ENCODE measurements at regions not wholly inside any gene's neighbourhood (a gene's known extent, or its start where the extent isn't known, plus 50 kb on each side); places are given as distances from the start of the nearest gene placed in this dataset.
"Not testable (repeated sequence)": the region's sequence is repeated elsewhere in the genome, so short reads cannot be mapped to it uniquely, and the experiment has no call there.

GRCh38 chr6:15908871-15909270 lies 220.0 kb upstream of the MYLIP start:
- no peak for DNase-seq (ENCODE audit: low read depth)
- H3K4me3 ChIP-seq (ENCODE audit: control insufficient read depth, low read depth, low read length): no peak overlapping the region
- no peak for TF ChIP-seq CTCF (conservative IDR thresholded peaks at IDR 0.05; ENCODE audit: control insufficient read depth, insufficient read depth, low read depth, low read length)

- TF ChIP-seq CTCF (conservative IDR thresholded peaks at IDR 0.05; ENCODE audit: control insufficient read depth, insufficient read depth, low read depth, low read length): no peak
- DNase-seq (ENCODE audit: low read depth): no peak
- H3K4me3 ChIP-seq (ENCODE audit: control insufficient read depth, low read depth, low read length): no peak overlapping the region
Measured at GRCh38 chr6:15907914-15908518, 220.9 kb upstream of the MYLIP start.

GRCh38 chr6:15907220-15907913 lies 221.5 kb upstream of the MYLIP start:
- not testable (repeated sequence) for DNase-seq (ENCODE audit: low read depth); H3K4me3 ChIP-seq (ENCODE audit: control insufficient read depth, low read depth, low read length)

GRCh38 chr6:15906420-15907016 lies 222.4 kb upstream of the MYLIP start:
- TF ChIP-seq CTCF (conservative IDR thresholded peaks at IDR 0.05; ENCODE audit: control insufficient read depth, insufficient read depth, low read depth, low read length): no peak
- no peak for DNase-seq (ENCODE audit: low read depth)
- no peak overlapping the region for H3K4me3 ChIP-seq (ENCODE audit: control insufficient read depth, low read depth, low read length)

GRCh38 chr6:15905488-15906419 lies 223.1 kb upstream of the MYLIP start:
- no peak overlapping the region for H3K4me3 ChIP-seq (ENCODE audit: control insufficient read depth, low read depth, low read length)
- no peak for TF ChIP-seq CTCF (conservative IDR thresholded peaks at IDR 0.05; ENCODE audit: control insufficient read depth, insufficient read depth, low read depth, low read length)
- DNase-seq (ENCODE audit: low read depth): no peak

GRCh38 chr6:15904651-15905376 lies 224.1 kb upstream of the MYLIP start:
- H3K4me3 ChIP-seq (ENCODE audit: control insufficient read depth, low read depth, low read length): no peak overlapping the region
- TF ChIP-seq CTCF (conservative IDR thresholded peaks at IDR 0.05; ENCODE audit: control insufficient read depth, insufficient read depth, low read depth, low read length): no peak
- no peak for DNase-seq (ENCODE audit: low read depth)
